ENCODE measurements at regions not wholly inside any gene's neighbourhood (a gene's known extent, or its start where the extent isn't known, plus 50 kb on each side); places are given as distances from the start of the nearest gene placed in this dataset.

DNA sequence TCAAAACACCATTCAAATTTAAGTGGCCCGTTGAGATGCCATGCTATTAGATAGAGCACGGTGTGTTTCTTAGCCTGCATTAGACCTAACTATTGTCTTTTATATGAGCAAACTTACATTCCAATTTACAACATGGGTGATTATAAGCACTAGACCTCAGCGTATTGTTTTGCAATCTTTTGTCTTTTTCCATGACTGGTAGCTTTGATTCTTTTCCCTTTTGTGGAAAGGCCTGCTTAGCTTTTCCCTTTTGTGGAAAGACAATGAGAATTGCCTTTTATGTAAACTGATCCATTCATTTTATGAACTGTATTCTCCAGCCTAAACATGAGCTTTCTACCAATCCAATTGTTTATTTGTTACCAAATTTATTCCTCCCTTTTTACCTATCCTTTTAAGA, 823.1 kb downstream of the CCSER2 start:
- Histone ChIP-seq H3K36me3 (replicated peaks in 1 of 2; ENCODE audit: insufficient read depth in 1 of 2, low read depth in 2 of 2) (no peaks in the 10 kb centered on the region), H3K4me3 (no peak overlapping the region), H3K4me1 (no peaks in the 10 kb centered on the region), H3K27me3 (no peaks in the 10 kb centered on the region), H3K27ac (no peak overlapping the region), H3K9me3 (no peaks in the 10 kb centered on the region)
- ATAC-seq (no peak), DNase-seq (no peak)
- WGBS, 2 donors = 73 to 83% methylated on average over 3 of the region's 3 CpGs
- TF ChIP-seq CTCF (IDR thresholded peaks at IDR 0.05) (no peak), POLR2A (IDR thresholded peaks at IDR 0.05) (no peak)
- intact Hi-C loops (cut with DNase I) = no loop called here

- Histone ChIP-seq H3K36me3 (replicated peaks in 1 of 2; ENCODE audit: insufficient read depth in 1 of 2, low read depth in 2 of 2) (no peaks in the 10 kb centered on the region), H3K4me3 (no peak overlapping the region), H3K9me3 (no peaks in the 10 kb centered on the region), H3K27ac (no peak overlapping the region), H3K27me3 (no peaks in the 10 kb centered on the region), H3K4me1 (no peaks in the 10 kb centered on the region)
- TF ChIP-seq CTCF (IDR thresholded peaks at IDR 0.05) (no peak), POLR2A (IDR thresholded peaks at IDR 0.05) (no peak)
- no peak for ATAC-seq
- WGBS, 2 donors = 63 to 74% methylated on average over 3 of the region's 3 CpGs
- intact Hi-C loops (cut with DNase I) = no loop called here
- no peak for DNase-seq
Measured at GRCh38 chr10:85152496-85152895, 824.1 kb downstream of the CCSER2 start.

- 73 to 79% methylated on average over 1 of the region's 1 CpG for WGBS, 2 donors
- TF ChIP-seq CTCF (IDR thresholded peaks at IDR 0.05) (no peak), POLR2A (IDR thresholded peaks at IDR 0.05) (no peak)
- no peaks in the 10 kb centered on the region for H3K36me3 ChIP-seq (replicated peaks in 1 of 2; ENCODE audit: insufficient read depth in 1 of 2, low read depth in 2 of 2)
- ATAC-seq = no peak
- H3K4me1 ChIP-seq = no peaks in the 10 kb centered on the region
- no peak overlapping the region for H3K4me3 ChIP-seq
- no peaks in the 10 kb centered on the region for H3K9me3 ChIP-seq
- H3K27ac ChIP-seq = no peak overlapping the region
- intact Hi-C loops (cut with DNase I) = no loop called here
- no peak for DNase-seq
- H3K27me3 ChIP-seq = no peaks in the 10 kb centered on the region
Measured at GRCh38 chr10:85152911-85153310, 824.5 kb downstream of the CCSER2 start.

DNA sequence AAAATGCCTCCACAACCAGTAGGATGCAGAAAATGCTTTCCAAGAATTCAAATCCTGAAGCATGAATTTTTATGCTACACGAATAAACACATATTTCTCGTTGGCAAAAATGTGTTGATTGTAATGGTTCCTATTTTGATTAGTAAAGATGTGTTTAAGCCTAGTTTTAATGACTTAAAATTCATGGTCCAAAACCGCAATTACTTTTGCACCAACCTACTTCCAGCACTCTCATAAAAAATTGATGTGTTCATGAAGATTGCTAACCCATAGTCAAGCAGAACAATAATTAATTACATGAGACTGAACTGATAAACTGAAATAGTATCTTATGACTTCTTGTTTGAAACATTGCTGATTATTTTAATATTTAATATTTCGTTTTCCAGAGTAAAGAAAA, 828.8 kb downstream of the CCSER2 start:
- Histone ChIP-seq H3K36me3 (replicated peaks in 1 of 2; ENCODE audit: insufficient read depth in 1 of 2, low read depth in 2 of 2) (no peaks in the 10 kb centered on the region), H3K9me3 (no peaks in the 10 kb centered on the region), H3K4me1 (no peaks in the 10 kb centered on the region), H3K27ac (no peak overlapping the region), H3K27me3 (no peaks in the 10 kb centered on the region), H3K4me3 (no peak overlapping the region)
- DNase-seq (no peak), ATAC-seq (no peak)
- intact Hi-C loops (cut with DNase I) = no loop called here
- TF ChIP-seq CTCF (IDR thresholded peaks at IDR 0.05) (no peak), POLR2A (IDR thresholded peaks at IDR 0.05) (no peak)
- 56 to 77% methylated on average over 4 of the region's 4 CpGs for WGBS, 2 donors

GRCh38 chr10:85168243-85168642, 839.9 kb downstream of the CCSER2 start:
- H3K36me3 ChIP-seq (replicated peaks in 1 of 2; ENCODE audit: insufficient read depth in 1 of 2, low read depth in 2 of 2) = no peaks in the 10 kb centered on the region
- H3K27ac ChIP-seq = no peak overlapping the region
- no peaks in the 10 kb centered on the region for H3K9me3 ChIP-seq
- intact Hi-C loops (cut with DNase I) = no loop called here
- no peak for ATAC-seq
- no peaks in the 10 kb centered on the region for H3K4me1 ChIP-seq
- no peaks in the 10 kb centered on the region for H3K27me3 ChIP-seq
- 56 to 61% methylated on average over 6 of the region's 6 CpGs for WGBS, 2 donors
- no peak for DNase-seq
- TF ChIP-seq POLR2A (IDR thresholded peaks at IDR 0.05) (no peak), CTCF (IDR thresholded peaks at IDR 0.05) (no peak)
- H3K4me3 ChIP-seq = no peak overlapping the region
